OCI-LY1 (cell line): ENCODE measurements at regions not wholly inside any gene's neighbourhood (a gene's known extent, or its start where the extent isn't known, plus 50 kb on each side); places are given as distances from the start of the nearest gene placed in this dataset.

Source experiments
- CTCF ChIP-seq: fragments of 200-600 bp; sonication (generic), shearing (Covaris generic); IDR thresholded peaks from 2 replicates; pipeline ENCODE4 v1.5.1; 2017; ENCODE audit warnings: mild to moderate bottlenecking, antibody characterized with exemption, low read length, moderate library complexity, mixed read lengths
- EZH2 ChIP-seq: fragments of 200-600 bp; sonication (generic), shearing (Covaris generic); IDR thresholded peaks from 2 replicates; pipeline ENCODE4 v1.8.0; 2017; ENCODE audit warnings: borderline replicate concordance, mixed run types, mild to moderate bottlenecking, antibody characterized with exemption, low read length, moderate library complexity, mixed read lengths

GRCh38 chr4:181611946-181612600, 631.1 kb upstream of the TENM3 start:
- TF ChIP-seq CTCF = no peak
- no peak for TF ChIP-seq EZH2
